ENCODE measurements at regions not wholly inside any gene's neighbourhood (a gene's known extent, or its start where the extent isn't known, plus 50 kb on each side); places are given as distances from the start of the nearest gene placed in this dataset.

GRCh38 chr12:75805320-75805719, 226.3 kb downstream of the PHLDA1 start:
- H3K27ac ChIP-seq (ENCODE audit: low read depth in 1 of 2, low read length in 2 of 2), result no peak overlapping the region
- WGBS, result 85% methylated on average over 2 of the region's 2 CpGs

More at GRCh38 chr12:75805320-75805719, 226.3 kb downstream of the PHLDA1 start:
- Histone ChIP-seq H3K9me3 (ENCODE audit: control insufficient read depth in 4 of 4, low read length in 3 of 4) (peaks cover 0 to 2% (median 0%) of the 10 kb centered on the region in 4 donors), H3K9ac (ENCODE audit: low read depth in 1 of 2, low read length in 2 of 2) (no peak overlapping the region), H3K4me3 (ENCODE audit: low read depth in 1 of 3, low read length in 3 of 3) (no peak overlapping the region), H3K27me3 (ENCODE audit: control insufficient read depth in 4 of 4, insufficient read depth in 4 of 4, low read length in 3 of 4) (no peaks in the 10 kb centered on the region), H3K36me3 (ENCODE audit: control insufficient read depth in 4 of 4, insufficient read depth in 3 of 4, low read depth in 1 of 4, low read length in 3 of 4) (no peaks in the 10 kb centered on the region), H3K4me1 (ENCODE audit: control insufficient read depth in 4 of 4, insufficient read depth in 4 of 4, low read length in 3 of 4) (no peaks in the 10 kb centered on the region)
- no peak for DNase-seq (ENCODE audit: low spot score)
- TF ChIP-seq RXRA (IDR thresholded peaks at IDR 0.05), result no peak
- TF ChIP-seq CTCF (IDR thresholded peaks at IDR 0.05; ENCODE audit: low read depth, low read length, missing input control), result no peak
- no peak for TF ChIP-seq FOXA2 (IDR thresholded peaks at IDR 0.05)
- TF ChIP-seq EGR1 (IDR thresholded peaks at IDR 0.05; ENCODE audit: low read depth in 2 of 2), result no peak
- TF ChIP-seq HNF4G (IDR thresholded peaks at IDR 0.05), result no peak
- no peak for TF ChIP-seq MAX (IDR thresholded peaks at IDR 0.05)
- TF ChIP-seq REST (IDR thresholded peaks at IDR 0.05), result no peak
- TF ChIP-seq ATF3 (IDR thresholded peaks at IDR 0.05), result no peak
- no peak for TF ChIP-seq FOXA1 (IDR thresholded peaks at IDR 0.05)
- no peak for TF ChIP-seq NR2F2 (IDR thresholded peaks at IDR 0.05)
- no peak for TF ChIP-seq YY1 (IDR thresholded peaks at IDR 0.05)
- TF ChIP-seq JUND (IDR thresholded peaks at IDR 0.05), result no peak
- TF ChIP-seq TAF1 (conservative IDR thresholded peaks at IDR 0.05), result no peak
- TF ChIP-seq GABPA (IDR thresholded peaks at IDR 0.05 in 1 of 2, conservative IDR thresholded peaks at IDR 0.05 in 1 of 2), result no peak
- TF ChIP-seq HNF4A (conservative IDR thresholded peaks at IDR 0.05), result no peak
- TF ChIP-seq RAD21 (IDR thresholded peaks at IDR 0.05), result no peak
- TF ChIP-seq ZBTB33 (IDR thresholded peaks at IDR 0.05), result no peak
- no peak for TF ChIP-seq SP1 (IDR thresholded peaks at IDR 0.05)

Data from liver (tissue), 8 donors.